ENCODE measurements at regions not wholly inside any gene's neighbourhood (a gene's known extent, or its start where the extent isn't known, plus 50 kb on each side); places are given as distances from the start of the nearest gene placed in this dataset.

DNA sequence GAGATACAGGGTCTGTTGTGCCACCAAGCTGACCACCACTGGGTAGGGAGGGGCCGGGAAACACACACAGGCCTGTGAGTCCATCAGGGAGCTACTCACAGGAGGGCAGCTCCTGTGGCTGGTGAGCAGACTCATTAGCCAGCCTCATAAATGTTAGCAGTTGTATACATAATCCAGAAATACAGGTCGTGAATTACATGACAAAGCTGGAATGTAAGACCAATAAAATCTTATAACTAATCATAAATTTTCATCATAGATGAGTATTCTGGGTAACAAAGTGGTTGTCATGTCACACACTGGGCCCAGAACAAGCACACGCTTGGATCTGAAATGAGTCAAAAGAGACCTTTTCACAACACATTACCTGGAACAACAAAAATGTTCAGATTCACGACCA, 642.6 kb upstream of the AUTS2 start:
- H3K4me3 ChIP-seq, result no peak overlapping the region
- H3K27me3 ChIP-seq, result no peaks in the 10 kb centered on the region
- WGBS, result 86% methylated on average over 4 of the region's 4 CpGs
- intact Hi-C loops (cut with DNase I), result no loop called here
- no peak for DNase-seq (ENCODE audit: extremely low spot score)
- no peaks in the 10 kb centered on the region for H3K4me1 ChIP-seq
- no peaks in the 10 kb centered on the region for H3K36me3 ChIP-seq
- H3K9me3 ChIP-seq, result no peaks in the 10 kb centered on the region
- TF ChIP-seq POLR2A (IDR thresholded peaks at IDR 0.05; ENCODE audit: low read depth) (no peak), EP300 (IDR thresholded peaks at IDR 0.05) (no peak), POLR2AphosphoS5 (IDR thresholded peaks at IDR 0.05) (no peak)
- TF ChIP-seq, protein P1, sequence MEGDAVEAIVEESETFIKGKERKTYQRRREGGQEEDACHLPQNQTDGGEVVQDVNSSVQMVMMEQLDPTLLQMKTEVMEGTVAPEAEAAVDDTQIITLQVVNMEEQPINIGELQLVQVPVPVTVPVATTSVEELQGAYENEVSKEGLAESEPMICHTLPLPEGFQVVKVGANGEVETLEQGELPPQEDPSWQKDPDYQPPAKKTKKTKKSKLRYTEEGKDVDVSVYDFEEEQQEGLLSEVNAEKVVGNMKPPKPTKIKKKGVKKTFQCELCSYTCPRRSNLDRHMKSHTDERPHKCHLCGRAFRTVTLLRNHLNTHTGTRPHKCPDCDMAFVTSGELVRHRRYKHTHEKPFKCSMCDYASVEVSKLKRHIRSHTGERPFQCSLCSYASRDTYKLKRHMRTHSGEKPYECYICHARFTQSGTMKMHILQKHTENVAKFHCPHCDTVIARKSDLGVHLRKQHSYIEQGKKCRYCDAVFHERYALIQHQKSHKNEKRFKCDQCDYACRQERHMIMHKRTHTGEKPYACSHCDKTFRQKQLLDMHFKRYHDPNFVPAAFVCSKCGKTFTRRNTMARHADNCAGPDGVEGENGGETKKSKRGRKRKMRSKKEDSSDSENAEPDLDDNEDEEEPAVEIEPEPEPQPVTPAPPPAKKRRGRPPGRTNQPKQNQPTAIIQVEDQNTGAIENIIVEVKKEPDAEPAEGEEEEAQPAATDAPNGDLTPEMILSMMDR (IDR thresholded peaks at IDR 0.05), result no peak
- no peak overlapping the region for H3K27ac ChIP-seq (replicated peaks in 1 of 4)

DNA sequence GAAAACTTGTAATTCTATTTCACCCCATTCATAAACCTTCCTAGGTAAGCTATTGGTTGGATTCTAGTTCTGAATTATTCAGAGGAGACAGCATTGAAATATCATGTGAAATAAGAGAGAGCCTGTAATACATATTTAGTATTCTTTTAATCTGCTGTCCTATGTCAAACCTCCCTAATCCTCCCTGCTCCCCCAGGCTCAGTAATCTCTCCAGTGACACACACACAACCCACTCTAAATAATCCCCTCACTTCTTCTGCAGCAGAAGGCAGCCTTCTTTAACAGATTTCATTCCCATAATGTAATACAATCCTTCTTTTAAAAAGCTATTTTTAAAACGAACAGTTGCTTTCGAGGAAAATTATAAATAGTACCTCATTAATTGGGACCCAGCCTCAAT, 639.7 kb upstream of the AUTS2 start:
- intact Hi-C loops (cut with DNase I), result no loop called here
- no peaks in the 10 kb centered on the region for H3K9me3 ChIP-seq
- WGBS, result 63% methylated on average over 2 of the region's 2 CpGs

DNA sequence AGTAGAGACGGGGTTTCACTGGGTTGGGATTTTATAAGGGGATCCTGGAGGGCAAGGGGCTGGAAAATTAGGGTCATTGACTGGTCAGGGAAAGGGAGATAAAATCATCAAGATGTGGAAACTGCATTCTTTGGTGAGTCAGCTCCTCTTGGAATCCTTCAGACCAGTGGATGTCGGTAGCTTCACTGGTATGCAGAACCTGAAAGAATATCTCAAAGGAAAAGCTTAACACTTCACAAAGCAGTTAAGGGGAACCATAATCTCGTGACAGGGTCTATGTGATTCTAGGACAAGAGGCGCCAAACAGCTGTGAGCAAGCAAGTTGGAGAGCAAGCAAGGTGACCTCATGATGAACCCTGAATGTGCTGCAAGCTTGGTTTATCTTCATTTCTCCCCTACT, 634.7 kb upstream of the AUTS2 start:
- intact Hi-C loops (cut with DNase I), result no loop called here
- Histone ChIP-seq H3K36me3 (no peaks in the 10 kb centered on the region), H3K4me3 (no peak overlapping the region), H3K9me3 (no peaks in the 10 kb centered on the region), H3K27me3 (no peaks in the 10 kb centered on the region), H3K27ac (replicated peaks in 1 of 4) (no peak overlapping the region), H3K4me1 (no peaks in the 10 kb centered on the region)
- no peak for TF ChIP-seq POLR2AphosphoS5 (IDR thresholded peaks at IDR 0.05)
- TF ChIP-seq, protein P1 (IDR thresholded peaks at IDR 0.05), result no peak
- no peak for TF ChIP-seq POLR2A (IDR thresholded peaks at IDR 0.05; ENCODE audit: low read depth)
- TF ChIP-seq EP300 (IDR thresholded peaks at IDR 0.05), result no peak
- WGBS, result 50% methylated on average over 4 of the region's 4 CpGs
- no peak for DNase-seq (ENCODE audit: extremely low spot score)

More for the DNA sequence above, 639.7 kb upstream of the AUTS2 start:
- H3K27me3 ChIP-seq, result no peaks in the 10 kb centered on the region
- H3K4me3 ChIP-seq, result no peak overlapping the region
- no peak for DNase-seq (ENCODE audit: extremely low spot score)
- H3K27ac ChIP-seq (replicated peaks in 1 of 4), result no peak overlapping the region
- TF ChIP-seq, protein P1 (IDR thresholded peaks at IDR 0.05), result no peak
- TF ChIP-seq POLR2A (IDR thresholded peaks at IDR 0.05; ENCODE audit: low read depth), result no peak
- TF ChIP-seq EP300 (IDR thresholded peaks at IDR 0.05), result no peak
- TF ChIP-seq POLR2AphosphoS5 (IDR thresholded peaks at IDR 0.05), result no peak
- H3K4me1 ChIP-seq, result no peaks in the 10 kb centered on the region
- no peaks in the 10 kb centered on the region for H3K36me3 ChIP-seq

DNA sequence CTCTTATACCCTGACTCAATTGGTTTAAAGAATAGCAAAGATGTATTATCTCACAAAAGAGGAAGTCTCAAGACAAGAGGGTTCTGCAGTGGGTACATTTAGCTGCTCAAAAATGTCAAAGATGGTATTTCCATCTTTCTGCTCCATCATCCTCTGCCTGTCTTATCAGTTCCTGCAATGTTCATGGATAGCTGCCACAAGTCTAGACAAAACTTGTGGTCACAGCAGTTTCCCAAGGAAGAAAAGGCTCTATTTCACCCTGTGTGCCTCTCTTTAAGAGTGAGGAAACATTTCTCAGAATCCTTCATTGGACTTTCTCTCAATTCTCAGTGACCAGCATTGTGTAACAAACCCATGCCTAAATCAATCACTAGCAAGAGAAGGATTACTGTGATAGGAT, 634.2 kb upstream of the AUTS2 start:
- Histone ChIP-seq H3K9me3 (no peaks in the 10 kb centered on the region), H3K4me3 (no peak overlapping the region), H3K4me1 (no peaks in the 10 kb centered on the region), H3K27me3 (no peaks in the 10 kb centered on the region), H3K36me3 (no peaks in the 10 kb centered on the region), H3K27ac (replicated peaks in 1 of 4) (no peak overlapping the region)
- intact Hi-C loops (cut with DNase I), result no loop called here
- no peak for DNase-seq (ENCODE audit: extremely low spot score)
- TF ChIP-seq, protein P1 (IDR thresholded peaks at IDR 0.05), result no peak
- TF ChIP-seq EP300 (IDR thresholded peaks at IDR 0.05) (no peak), POLR2A (IDR thresholded peaks at IDR 0.05; ENCODE audit: low read depth) (no peak), POLR2AphosphoS5 (IDR thresholded peaks at IDR 0.05) (no peak)

DNA sequence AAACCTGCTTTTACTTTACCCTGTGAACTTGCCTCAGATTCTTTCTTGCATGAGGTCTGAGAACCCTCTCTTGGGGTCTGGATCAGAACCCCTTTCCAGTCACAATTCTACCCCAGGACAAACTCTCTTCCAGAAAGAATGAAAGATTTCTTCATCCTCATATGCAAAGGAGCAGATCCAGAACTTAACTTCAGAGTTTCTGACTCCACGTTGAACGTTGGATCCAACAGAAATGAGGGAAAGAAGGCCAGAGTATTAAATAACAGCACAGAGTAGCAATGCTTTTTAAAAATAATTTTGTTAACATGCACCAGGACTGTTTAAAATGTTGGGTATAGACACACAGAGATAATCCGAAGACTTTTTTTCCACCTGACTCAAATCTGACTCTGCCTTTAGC, 632.9 kb upstream of the AUTS2 start:
- no peak overlapping the region for H3K4me3 ChIP-seq
- H3K27me3 ChIP-seq, result no peaks in the 10 kb centered on the region
- H3K4me1 ChIP-seq, result no peaks in the 10 kb centered on the region
- 81% methylated on average over 3 of the region's 3 CpGs for WGBS
- no peak for DNase-seq (ENCODE audit: extremely low spot score)
- no peaks in the 10 kb centered on the region for H3K36me3 ChIP-seq
- TF ChIP-seq, protein P1 (IDR thresholded peaks at IDR 0.05), result no peak
- TF ChIP-seq POLR2A (IDR thresholded peaks at IDR 0.05; ENCODE audit: low read depth), result no peak
- TF ChIP-seq POLR2AphosphoS5 (IDR thresholded peaks at IDR 0.05), result no peak
- no peak for TF ChIP-seq EP300 (IDR thresholded peaks at IDR 0.05)
- H3K27ac ChIP-seq (replicated peaks in 1 of 4), result no peak overlapping the region
- intact Hi-C loops (cut with DNase I), result no loop called here
- H3K9me3 ChIP-seq, result no peaks in the 10 kb centered on the region

All from esophagus muscularis mucosa (tissue), 4 donors.